Astrocyte (in vitro differentiated cells and primary cell): ENCODE measurements at regions not wholly inside any gene's neighbourhood (a gene's known extent, or its start where the extent isn't known, plus 50 kb on each side); places are given as distances from the start of the nearest gene placed in this dataset.

Experiments used
- EZH2 ChIP-seq: IDR thresholded peaks from 2 replicates; pipeline ENCODE4 v1.6.1; 2012; ENCODE audit warnings: mild to moderate bottlenecking, low read length, inconsistent platforms; ENCODE audit not compliant: insufficient read depth
- TF ChIP-seq, protein P1 (sequence below): IDR thresholded peaks from 2 replicates; pipeline ENCODE4 v1.5.1; 2011; ENCODE audit warnings: low read depth, mild to moderate bottlenecking, inconsistent platforms, low read length, moderate library complexity; ENCODE audit not compliant: insufficient read depth

DNA sequence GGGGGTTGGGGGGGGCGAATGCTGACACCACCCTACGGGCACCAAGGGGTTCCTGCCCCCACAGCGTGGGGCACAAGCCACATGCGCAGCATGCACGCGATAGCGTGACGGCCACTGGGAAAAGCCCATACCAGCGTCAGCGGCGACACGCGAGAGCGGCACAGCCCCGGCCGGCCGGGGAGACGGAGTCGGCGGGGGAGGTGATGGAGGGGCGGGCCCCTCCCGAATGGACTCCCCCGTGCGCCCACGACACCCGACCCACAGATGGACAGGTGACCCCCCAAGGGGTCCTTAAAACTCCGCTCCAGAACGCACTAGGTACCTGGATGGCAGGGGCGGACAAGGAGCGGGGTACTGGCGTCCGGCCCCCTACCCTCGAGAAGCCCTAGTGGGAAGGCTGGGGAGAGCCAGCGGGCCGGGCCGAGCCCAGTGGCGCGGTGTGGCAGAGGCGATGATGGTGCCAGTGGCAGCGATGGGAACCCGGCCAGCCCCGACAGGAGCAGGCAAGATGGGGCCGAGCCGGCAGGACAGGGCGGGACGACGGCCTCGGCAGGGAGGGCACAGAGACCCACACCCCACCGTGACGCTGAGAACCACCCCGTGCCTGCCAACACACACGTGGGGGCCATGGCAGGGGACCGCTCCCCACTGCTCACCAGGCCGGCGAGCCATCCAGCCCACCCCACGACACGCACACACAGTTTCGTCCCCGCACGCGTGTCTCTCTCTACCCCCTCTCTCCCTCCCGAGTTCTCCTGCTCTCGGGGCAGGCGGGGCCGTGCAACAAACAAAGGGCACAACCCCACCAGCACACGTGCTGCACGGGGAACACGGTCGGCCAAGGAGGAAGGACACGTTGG, 1959.8 kb upstream of the DEFB115 start:
- TF ChIP-seq, protein P1, sequence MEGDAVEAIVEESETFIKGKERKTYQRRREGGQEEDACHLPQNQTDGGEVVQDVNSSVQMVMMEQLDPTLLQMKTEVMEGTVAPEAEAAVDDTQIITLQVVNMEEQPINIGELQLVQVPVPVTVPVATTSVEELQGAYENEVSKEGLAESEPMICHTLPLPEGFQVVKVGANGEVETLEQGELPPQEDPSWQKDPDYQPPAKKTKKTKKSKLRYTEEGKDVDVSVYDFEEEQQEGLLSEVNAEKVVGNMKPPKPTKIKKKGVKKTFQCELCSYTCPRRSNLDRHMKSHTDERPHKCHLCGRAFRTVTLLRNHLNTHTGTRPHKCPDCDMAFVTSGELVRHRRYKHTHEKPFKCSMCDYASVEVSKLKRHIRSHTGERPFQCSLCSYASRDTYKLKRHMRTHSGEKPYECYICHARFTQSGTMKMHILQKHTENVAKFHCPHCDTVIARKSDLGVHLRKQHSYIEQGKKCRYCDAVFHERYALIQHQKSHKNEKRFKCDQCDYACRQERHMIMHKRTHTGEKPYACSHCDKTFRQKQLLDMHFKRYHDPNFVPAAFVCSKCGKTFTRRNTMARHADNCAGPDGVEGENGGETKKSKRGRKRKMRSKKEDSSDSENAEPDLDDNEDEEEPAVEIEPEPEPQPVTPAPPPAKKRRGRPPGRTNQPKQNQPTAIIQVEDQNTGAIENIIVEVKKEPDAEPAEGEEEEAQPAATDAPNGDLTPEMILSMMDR, result no peak
- TF ChIP-seq EZH2, result no peak
